ENCODE measurements at regions not wholly inside any gene's neighbourhood (a gene's known extent, or its start where the extent isn't known, plus 50 kb on each side); places are given as distances from the start of the nearest gene placed in this dataset.

GRCh38 chr9:115373710-115374045, 255.7 kb upstream of the TNC start:
- no peak for DNase-seq

- no peak for DNase-seq
Observed at GRCh38 chr9:115374724-115375268, 256.8 kb upstream of the TNC start.

DNA sequence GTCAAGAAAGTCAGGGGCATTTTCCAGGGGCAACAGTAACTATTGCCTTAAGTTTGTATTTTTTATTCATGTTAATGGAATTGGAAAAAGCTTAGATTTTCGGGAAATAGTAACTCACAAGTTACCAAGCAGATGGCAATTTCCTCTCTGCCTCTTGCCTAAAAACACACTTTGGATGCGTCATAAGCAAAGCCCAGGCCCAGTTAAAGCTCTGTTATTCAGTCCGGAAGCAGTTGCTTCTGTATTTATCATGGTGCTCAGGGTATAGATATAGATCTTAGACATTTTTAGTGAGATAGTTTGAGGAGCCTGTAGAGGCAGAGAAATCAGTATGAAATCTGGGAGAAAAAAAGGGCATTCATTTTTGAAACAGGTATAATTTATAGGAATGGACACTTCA, 260.3 kb upstream of the TNC start:
- DNase-seq: no peak

DNA sequence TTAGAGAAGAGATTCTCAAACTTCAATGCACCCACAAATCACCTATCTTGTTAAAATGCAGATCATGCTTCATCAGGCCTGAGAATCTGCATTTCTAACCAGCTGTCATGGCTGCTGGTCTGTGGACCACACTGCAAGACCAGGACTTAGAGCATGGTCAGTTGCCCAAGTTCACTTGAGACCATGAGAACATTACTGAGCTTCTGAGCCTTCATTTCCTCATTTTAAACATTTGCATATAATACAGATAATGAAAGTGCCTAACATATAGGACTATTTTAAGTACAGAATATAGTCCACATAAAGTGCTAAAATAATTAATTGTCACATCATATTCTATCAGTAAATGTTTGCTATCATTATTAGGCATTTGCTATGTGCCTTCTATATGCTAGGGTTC, 260.8 kb upstream of the TNC start:
- DNase-seq: no peak

DNA sequence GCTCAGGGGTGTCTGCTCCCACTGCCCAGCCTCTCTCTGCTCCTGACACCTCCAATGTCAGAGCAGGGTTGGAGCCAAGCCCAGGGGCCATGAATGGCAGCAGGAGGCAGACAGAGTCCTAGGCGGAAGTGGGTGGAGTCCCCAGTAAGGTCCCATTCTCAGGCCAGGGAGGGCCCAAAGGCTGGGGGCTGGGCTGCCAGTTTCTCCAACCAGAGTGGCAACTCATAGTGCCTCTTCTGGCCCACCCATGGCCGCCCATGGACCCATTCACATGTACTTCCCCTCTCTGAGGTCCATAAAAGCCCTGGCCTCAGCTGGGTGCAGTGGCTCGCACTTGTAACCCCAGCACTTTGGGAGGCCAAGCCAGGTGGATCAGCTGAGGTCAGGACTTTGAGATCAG, 261.8 kb upstream of the TNC start:
- DNase-seq: no peak

DNA sequence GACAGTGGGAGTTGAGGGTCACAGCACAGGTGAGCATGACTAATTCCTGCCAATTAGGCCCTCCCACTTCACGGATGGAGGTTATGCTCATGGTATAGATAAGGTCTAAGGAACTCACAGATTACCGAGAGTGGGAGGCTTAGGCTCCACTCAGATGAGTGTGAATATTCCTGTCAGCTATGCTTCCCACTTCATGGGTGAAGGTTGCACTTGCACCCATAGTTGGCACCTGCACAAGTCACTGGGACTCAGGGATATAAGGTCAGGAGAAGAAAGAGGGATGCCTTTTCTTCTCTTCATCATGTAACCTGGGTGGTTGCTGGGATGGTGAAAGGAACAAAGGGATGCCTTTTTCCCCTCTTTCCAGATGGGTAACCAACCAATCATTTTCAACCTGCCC, 264.9 kb upstream of the TNC start:
- DNase-seq: no peak

DNA sequence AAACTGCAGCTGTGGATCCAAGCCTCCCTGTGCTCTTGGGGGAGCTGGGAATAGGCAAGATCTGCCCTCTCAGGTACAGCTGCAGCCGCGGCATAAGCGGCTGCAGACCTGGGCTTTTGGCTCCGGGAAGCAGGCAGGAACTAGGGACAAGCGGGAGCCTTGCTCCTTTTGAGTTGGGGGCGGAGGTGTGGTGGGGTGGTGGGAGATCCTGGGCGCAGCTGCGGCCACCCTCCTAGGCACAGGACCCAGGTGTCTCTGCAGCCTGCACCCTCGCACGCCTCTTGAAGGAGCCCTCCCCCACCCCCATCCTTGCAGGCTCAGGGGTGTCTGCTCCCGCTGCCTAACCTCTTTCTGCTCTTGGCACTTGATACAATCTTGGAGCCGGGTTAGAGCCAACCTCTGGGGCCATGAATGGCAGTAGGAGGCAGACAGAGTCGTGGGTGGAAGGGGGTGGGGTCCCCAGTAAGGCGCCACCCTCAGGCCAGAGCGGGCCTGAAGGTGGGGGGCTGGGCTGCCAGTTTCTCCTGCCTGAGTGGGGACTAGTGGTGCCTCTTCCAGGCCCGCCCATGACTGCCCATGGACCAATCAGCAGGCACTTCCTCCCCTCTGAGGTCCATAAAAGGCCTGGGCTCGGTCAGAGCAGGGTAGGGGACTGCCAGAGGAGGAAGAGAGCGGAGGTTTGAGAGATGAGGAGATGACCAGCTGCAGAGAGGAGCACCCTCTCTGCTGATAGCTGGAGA, 267.6 kb upstream of the TNC start:
- DNase-seq: no peak

DNA sequence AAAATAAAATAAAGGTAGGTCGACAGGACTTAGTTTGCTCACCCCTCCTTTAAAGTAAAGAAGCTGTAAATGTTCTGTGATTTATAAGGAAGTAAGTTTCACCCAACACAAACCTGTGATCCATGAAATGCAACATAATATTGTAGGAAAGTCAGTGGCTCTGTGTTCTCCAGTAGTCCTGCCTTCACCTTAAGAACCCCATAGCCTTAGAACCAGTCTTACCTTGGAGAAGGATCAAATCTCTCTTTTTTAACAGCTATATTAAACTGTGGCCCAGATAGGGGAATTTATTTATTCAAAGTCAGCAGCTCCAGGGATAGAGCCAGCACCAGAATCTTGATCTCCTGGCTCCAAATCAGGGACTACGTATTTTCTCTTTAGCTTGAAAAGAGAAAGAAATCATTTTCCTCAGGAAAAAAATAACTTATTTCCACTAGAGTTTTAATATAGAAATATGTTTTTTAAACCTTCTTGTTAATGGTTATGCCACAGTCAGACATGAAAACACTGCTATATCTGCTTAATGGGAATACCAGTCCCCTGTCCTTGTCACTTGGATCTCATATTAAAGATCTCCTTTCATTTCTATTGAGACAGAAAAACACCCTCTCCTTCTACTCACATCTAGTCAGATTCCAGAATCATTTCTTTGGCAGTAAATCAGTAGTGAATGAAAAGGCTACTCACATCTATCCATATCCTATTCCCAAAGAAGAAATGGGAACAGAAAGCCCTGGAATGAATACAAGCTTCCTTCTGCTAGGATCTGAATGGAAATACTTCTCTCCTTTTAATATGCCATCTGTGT, 269.2 kb upstream of the TNC start:
- DNase-seq: no peak

GRCh38 chr9:115391168-115391825, 273.3 kb upstream of the TNC start:
- DNase-seq: no peak

GRCh38 chr9:115393976-115394775, 276.2 kb upstream of the TNC start:
- no peak for DNase-seq

DNA sequence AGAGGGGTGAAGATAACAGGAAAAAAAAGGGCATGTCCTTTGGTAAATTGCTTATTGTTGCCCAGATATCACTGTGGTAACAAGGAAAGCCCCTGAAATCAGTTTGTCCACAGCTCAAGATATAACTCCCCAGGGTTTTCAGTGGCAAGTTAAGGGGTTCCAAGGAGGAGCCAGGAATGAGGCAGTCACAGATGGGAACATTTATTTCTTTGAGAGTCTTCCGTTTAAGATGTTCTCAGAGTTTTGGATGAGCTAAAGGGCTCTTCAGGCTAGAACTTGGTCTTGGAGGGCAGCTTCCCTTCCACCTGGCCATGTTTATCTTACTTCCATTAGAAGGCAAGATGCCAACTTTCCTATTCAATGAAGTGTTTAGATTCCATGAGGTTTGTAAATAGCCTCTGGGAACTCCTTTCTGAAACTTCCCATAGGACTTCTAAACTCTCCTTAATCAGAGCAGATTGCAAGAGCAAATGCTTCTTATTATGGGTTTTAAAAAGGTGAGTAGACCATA, 277.6 kb upstream of the TNC start:
- DNase-seq: no peak

- DNase-seq: no peak
Observed at GRCh38 chr9:115396071-115396529, 278.1 kb upstream of the TNC start.

- DNase-seq: no peak
Observed at GRCh38 chr9:115397591-115398312, 279.8 kb upstream of the TNC start.

DNA sequence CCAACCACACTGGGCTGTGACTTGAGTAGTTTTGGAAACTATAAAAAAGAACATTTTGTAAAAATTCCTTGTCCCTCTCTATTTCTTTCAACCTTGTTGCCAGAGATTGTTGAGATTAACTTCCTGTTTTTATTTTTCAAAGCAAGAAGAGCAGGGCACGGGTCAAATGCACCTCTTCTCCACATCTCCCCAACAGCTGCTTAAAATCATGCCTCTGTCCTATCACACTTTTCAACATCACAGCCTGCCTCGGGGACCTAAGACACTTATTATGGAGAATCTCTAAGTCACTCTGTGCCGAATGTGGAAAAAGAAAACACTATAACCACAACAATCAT, 280.3 kb upstream of the TNC start:
- no peak for DNase-seq

DNA sequence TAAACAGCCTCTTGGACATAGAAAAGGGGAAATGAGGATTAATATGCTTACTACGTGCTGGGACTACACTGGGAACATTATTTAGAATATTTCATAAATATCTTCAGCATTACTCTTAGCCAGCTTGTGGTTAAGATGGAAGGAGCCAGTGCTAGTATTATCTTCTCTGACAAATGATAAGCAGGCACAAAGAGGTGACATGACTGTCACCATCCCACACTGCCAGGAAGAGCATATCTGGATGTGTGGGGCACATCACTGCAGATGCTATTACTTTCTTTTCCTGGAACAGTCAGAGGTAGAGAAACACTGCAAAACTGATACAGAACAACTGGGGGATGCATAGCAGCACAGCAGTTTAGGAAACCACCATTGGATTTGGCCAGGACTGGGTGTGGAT, 281.0 kb upstream of the TNC start:
- no peak for DNase-seq

- DNase-seq: no peak
Observed at GRCh38 chr9:115400796-115401195, 282.8 kb upstream of the TNC start.

DNA sequence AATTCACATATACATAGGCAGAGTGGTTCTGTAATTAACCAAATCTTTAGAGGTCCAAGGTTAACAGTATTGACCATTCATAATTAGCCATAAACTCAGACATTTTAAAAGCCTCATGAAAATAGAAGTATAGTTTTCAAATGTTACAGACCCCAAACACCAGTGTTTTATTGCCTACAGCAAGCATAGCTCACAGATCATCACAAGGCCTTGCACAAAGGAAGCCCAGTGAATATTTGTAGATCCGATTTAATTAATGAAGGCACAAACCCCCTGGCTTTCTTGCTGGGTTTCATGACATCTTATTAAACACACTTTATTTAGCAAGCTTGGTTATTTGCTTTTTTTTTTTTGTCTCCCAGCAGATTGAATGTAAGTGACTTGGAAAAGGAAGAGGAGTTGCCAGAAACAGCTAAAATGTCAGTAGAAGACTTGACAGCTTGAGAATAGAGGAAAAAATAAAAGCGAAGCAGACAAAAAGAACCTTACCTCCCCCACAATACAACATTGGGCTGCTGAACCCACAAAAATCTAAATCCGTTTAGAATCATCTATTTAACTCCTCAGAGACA, 283.9 kb upstream of the TNC start:
- DNase-seq: no peak

GRCh38 chr9:115403753-115404152, 285.8 kb upstream of the TNC start:
- DNase-seq: no peak

DNA sequence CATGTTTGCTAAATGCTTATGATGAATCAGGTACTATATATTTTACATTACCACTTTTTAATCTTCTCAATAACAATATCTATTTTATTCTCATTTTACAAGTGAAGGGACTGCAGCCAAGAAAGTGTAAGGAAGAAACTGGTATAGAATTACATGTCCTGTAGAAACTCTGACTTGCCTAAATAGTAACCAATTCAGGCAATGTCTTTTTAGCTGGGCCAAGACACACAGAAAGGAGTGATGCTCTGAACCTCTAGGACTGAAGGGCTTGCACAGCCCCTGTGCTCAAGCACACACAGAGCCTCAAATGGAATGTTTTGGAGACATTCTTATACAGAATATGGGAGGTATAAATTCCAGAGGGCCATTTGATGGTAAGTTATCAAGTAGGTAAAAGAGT, 286.4 kb upstream of the TNC start:
- DNase-seq: no peak

GRCh38 chr9:115411516-115411915, 293.6 kb upstream of the TNC start:
- DNase-seq: no peak

GRCh38 chr9:115411993-115412452, 294.1 kb upstream of the TNC start:
- no peak for DNase-seq

GRCh38 chr9:115412656-115413055, 294.7 kb upstream of the TNC start:
- DNase-seq: no peak
